Inflammatory macrophage treated with lipopolysaccharide for 1 hour (primary cell): ENCODE measurements at regions not wholly inside any gene's neighbourhood (a gene's known extent, or its start where the extent isn't known, plus 50 kb on each side); places are given as distances from the start of the nearest gene placed in this dataset.

Source experiments
- DNase-seq, 2 donors: peaks; one replicate each; pipeline ENCODE4 v3.0.0-alpha.2; 2020 to 2022

GRCh38 chr12:91332302-91332701 lies 149.7 kb upstream of the DCN start:
- DNase-seq = no peak

- no peak for DNase-seq
Observed at GRCh38 chr12:91331371-91331770, 148.8 kb upstream of the DCN start.

GRCh38 chr12:91328451-91328850 lies 145.8 kb upstream of the DCN start:
- DNase-seq = no peak

- no peak for DNase-seq
Observed at GRCh38 chr12:91327889-91328288, 145.3 kb upstream of the DCN start.

- no peak for DNase-seq
Observed at GRCh38 chr12:91327131-91327530, 144.5 kb upstream of the DCN start.

GRCh38 chr12:91326058-91327027 lies 143.7 kb upstream of the DCN start:
- DNase-seq = peak; percentile 15 to 83

- no peak for DNase-seq
Observed at GRCh38 chr12:91320999-91321398, 138.4 kb upstream of the DCN start.

- no peak for DNase-seq
Observed at GRCh38 chr12:91319071-91319760, 136.6 kb upstream of the DCN start.

- no peak for DNase-seq
Observed at GRCh38 chr12:91317306-91317705, 134.7 kb upstream of the DCN start.

GRCh38 chr12:91316907-91317269 lies 134.3 kb upstream of the DCN start:
- DNase-seq = no peak

GRCh38 chr12:91316161-91316906 lies 133.7 kb upstream of the DCN start:
- DNase-seq = no peak

GRCh38 chr12:91311081-91311480 lies 128.5 kb upstream of the DCN start:
- DNase-seq = no peak

GRCh38 chr12:91309450-91309849 lies 126.8 kb upstream of the DCN start:
- no peak for DNase-seq

- DNase-seq = no peak
Observed at GRCh38 chr12:91307957-91308670, 125.5 kb upstream of the DCN start.

- no peak for DNase-seq
Observed at GRCh38 chr12:91290354-91290753, 107.7 kb upstream of the DCN start.

GRCh38 chr12:91289906-91290305 lies 107.3 kb upstream of the DCN start:
- no peak for DNase-seq

GRCh38 chr12:91289072-91289471 lies 106.5 kb upstream of the DCN start:
- DNase-seq = no peak

GRCh38 chr12:91287753-91288152 lies 105.1 kb upstream of the DCN start:
- no peak for DNase-seq

GRCh38 chr12:91278126-91278525 lies 95.5 kb upstream of the DCN start:
- no peak for DNase-seq

GRCh38 chr12:91276509-91276908 lies 93.9 kb upstream of the DCN start:
- no peak for DNase-seq

- no peak for DNase-seq
Observed at GRCh38 chr12:91275321-91275720, 92.7 kb upstream of the DCN start.

GRCh38 chr12:91274916-91275315 lies 92.3 kb upstream of the DCN start:
- no peak for DNase-seq

GRCh38 chr12:91273560-91273959 lies 90.9 kb upstream of the DCN start:
- no peak for DNase-seq
